ENCODE measurements at regions not wholly inside any gene's neighbourhood (a gene's known extent, or its start where the extent isn't known, plus 50 kb on each side); places are given as distances from the start of the nearest gene placed in this dataset.

GRCh38 chr16:19361587-19361986 lies 56.1 kb upstream of the TMC5 start:
- TF ChIP-seq POLR2A (IDR thresholded peaks at IDR 0.05) (no peak), CTCF (IDR thresholded peaks at IDR 0.05) (no peak), POLR2AphosphoS5 (IDR thresholded peaks at IDR 0.05) (no peak), EP300 (IDR thresholded peaks at IDR 0.05) (no peak)
